HG03064 (cell line): ENCODE measurements at regions not wholly inside any gene's neighbourhood (a gene's known extent, or its start where the extent isn't known, plus 50 kb on each side); places are given as distances from the start of the nearest gene placed in this dataset.
"Not testable (repeated sequence)": the region's sequence is repeated elsewhere in the genome, so short reads cannot be mapped to it uniquely, and the experiment has no call there.

ENCODE experiments used
- ATAC-seq: cut with Tn5 transposase; IDR thresholded peaks from one replicate; pipeline ENCODE4 v1.9.1; 2021; ENCODE audit warnings: low read depth; ENCODE audit not compliant: unreplicated experiment

DNA sequence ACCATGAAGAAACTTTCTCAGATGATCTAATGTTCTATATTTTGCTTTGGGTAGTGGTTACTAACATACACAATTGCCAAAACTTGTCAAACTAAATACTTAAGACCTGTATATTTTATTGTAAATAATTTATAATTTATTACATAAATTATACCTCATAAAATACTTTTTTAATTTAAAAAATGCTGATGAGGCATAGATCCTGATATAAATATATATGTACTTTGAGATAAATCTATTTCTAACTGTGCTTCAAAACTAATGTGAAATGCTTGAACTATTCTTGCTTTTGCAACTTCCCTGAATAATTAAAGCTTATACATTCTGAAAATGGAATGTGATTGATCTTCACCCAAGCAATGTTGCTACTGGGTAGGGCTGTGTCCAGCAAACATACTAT is 568.8 kb downstream of the INSC start:
- ATAC-seq = no peak

DNA sequence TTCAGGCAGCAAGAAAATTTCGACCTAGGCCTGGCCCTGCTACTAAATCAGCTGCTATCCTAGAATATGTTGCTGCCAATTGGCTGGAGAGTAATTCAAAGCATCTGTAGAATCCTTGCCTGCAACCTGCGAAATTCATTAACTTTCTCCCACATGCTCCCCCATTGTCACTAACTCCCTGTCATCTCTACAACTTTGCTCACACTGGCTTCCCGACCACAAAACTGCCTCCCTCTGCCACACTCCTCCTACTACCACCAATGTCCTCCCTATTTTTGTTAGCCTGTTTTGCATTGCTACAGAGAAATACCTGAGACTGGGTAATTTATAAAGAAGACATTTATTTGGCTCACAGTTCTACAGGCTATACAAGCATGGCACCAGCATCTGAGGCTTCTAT is 570.6 kb downstream of the INSC start:
- no peak for ATAC-seq

DNA sequence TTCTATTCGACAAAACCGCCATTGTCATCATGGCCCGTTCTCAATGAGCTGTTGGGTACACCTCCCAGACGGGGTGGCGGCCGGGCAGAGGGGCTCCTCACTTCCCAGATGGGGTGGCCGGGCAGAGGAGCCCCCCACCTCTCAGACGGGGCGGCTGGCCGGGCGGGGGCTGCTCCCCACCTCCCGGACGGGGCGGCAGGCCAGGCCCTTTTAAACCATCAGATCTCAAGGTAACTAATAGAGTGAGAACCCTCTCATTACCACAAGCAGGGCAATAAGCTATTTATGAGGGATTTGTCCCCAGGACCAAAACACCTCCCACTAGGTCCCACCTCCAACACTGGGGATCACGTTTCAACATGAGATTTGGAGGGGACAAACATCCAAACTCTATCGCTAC is 571.5 kb downstream of the INSC start:
- ATAC-seq = not testable (repeated sequence)

DNA sequence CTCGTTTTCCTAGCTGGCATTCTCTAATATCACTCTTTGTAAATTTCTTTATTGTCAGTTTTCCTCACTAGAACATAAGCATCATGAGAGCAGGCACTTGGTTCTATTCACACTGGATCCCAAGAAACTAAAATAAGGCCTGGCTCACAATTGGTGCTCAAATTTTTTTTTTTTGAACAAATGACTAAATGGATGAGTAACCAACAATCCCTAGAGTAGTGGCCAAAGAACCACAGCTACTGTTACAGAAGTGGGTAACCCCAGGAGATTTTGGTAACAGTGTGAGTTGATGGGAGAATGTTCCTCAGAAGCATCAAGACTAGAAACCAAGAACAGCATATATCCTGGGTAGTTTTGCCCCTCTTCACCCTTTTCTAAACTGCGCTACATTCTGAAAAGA is 572.6 kb downstream of the INSC start:
- ATAC-seq = no peak

- ATAC-seq = no peak
Measured at GRCh38 chr11:15688351-15688792, 573.6 kb downstream of the INSC start.

GRCh38 chr11:15690320-15690719 is 575.6 kb downstream of the INSC start:
- ATAC-seq = no peak

DNA sequence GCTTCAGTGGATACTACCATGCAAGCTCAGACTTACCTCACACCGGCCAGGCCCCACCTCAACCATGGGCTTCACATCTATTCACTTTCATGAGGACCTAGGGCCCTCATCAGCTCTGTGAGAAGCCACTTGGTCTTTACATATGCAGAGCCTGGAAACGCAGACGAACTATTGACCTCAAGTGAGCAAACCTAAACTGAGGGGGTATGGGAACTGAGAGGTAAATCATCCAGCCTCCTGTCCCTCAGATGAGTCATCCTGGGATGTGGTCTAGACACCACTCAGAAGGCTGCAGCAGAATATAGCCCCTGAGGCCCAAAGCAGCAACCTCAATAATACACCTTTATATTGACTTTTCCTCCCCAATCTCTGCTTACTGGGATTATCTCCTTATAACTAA is 578.0 kb downstream of the INSC start:
- no peak for ATAC-seq

DNA sequence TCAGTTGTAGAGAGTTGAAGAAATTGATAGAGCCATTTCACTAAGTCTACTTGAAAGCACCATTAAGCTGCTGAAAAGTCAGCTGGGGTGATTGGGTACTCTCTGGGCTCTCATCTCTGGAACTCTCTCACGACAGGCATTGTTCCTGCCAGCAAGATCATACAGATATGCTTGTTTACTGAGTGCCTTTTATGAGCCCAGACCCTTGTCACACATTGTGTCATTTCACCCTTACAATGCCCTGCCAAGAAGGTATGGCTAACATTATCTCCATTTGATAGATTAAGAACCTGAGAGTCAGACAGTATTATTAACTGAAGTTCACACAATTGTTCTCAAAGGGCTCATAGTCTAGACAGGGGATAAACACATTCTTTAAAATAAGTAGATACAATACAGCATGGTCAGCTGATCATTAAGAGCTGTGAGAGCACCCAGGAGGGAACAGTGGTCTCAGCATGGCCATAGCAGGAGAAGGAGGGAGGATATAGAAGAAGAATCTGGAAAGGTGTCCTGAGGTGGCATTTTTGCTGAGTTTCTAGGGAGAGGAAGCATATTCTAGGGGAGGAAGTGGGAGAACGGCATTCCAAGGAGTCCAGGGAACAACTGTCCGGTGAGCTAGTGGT is 580.5 kb downstream of the INSC start:
- ATAC-seq = no peak

GRCh38 chr11:15696069-15696468 is 581.3 kb downstream of the INSC start:
- no peak for ATAC-seq

- no peak for ATAC-seq
Measured at GRCh38 chr11:15697437-15698236, 582.9 kb downstream of the INSC start.

DNA sequence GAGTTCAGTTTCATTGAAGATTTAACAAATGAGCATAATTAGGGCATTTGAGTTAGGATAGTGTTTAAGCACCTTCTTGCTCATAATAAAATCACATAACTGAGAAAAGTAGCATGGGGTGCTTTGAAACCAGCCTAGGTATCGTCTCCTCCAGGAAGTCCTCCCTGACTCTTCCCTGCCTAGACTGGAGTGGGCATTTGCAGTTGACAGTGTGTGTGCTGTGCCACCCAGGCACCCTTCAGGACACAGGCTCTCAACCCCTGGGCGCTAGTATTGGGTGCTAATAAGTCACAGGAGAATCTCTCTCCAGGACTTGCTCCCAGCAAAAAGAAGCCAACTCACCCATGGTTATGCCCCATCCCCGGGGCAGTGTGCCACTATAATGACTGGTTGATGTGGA is 584.1 kb downstream of the INSC start:
- ATAC-seq = no peak

GRCh38 chr11:15699978-15700377 is 585.3 kb downstream of the INSC start:
- ATAC-seq = no peak

DNA sequence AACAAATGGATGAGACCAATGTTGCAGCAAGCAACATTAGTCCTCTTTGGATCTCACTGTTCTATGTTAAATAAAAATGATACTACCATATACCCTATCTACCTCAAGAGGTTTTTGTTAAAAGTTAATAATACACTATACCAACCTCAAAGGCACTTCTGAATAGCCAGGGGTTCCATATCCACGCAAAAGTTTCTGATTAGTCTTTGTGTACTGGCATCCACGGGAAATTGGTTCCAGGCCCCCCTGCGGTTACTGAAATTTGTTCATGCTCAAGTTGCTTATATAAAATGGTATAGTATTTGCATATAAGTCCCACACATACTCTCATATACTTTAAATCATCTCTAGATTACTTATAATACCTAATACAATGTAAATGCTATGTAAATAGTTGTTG is 585.7 kb downstream of the INSC start:
- no peak for ATAC-seq

DNA sequence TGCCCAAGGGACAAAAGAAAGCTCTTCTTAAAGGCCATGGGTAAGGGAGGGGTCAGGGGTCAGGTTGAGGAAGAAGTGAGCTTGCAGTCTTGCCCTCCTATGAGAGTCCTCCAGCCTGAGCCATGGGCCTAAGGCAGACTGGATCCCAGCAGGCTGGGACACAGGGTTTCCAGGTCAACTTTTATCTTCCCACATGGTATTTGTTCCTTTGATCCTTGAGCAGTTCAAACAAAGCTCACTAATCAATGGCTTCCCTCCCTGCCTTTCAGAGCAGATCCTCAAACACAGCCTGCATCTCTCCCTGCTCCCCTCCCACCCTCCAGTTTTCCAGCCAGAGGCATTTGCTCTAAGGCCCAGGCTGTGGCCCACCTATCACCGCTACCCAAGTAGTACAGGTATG is 589.3 kb downstream of the INSC start:
- ATAC-seq = no peak

DNA sequence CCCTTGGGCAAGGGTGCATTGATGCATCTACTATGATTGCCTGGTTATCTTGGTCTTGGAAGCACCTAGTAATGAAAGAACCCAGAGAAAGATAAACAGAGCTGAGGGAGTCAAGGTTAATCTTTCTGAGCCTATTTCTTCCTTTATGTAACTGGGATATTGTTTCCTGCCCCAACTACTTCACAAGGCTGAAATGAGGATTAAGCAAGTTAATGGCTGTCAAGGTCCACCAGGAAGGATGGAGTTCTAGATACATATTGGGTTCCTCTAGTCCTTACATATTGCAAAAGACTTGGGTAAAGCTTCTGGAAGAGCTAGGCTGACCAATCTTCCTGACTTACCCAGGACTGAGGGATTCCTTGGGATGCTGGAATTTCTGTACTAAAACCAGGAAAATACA is 589.8 kb downstream of the INSC start:
- ATAC-seq = no peak

- no peak for ATAC-seq
Measured at GRCh38 chr11:15705891-15706290, 591.2 kb downstream of the INSC start.

DNA sequence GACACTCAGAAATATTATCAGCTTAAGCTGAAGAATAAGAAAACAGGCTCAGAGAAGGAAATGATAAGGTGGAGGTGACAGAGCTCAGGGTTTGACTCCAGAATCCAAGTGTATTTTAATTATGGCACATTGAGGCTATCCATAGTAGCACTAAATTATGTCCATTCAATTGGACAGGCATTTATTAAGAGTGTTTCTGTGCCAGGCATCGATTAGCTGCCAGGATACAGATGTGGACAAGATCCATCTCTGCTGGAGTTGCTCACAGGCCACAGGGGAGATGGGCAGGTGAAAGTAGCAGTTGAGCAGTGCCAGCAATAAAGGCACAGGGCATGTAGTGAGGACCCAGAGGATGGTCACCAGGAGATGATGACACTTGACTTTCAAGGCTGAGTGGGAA is 592.5 kb downstream of the INSC start:
- ATAC-seq = no peak

GRCh38 chr11:15707971-15708370 is 593.2 kb downstream of the INSC start:
- ATAC-seq = no peak

DNA sequence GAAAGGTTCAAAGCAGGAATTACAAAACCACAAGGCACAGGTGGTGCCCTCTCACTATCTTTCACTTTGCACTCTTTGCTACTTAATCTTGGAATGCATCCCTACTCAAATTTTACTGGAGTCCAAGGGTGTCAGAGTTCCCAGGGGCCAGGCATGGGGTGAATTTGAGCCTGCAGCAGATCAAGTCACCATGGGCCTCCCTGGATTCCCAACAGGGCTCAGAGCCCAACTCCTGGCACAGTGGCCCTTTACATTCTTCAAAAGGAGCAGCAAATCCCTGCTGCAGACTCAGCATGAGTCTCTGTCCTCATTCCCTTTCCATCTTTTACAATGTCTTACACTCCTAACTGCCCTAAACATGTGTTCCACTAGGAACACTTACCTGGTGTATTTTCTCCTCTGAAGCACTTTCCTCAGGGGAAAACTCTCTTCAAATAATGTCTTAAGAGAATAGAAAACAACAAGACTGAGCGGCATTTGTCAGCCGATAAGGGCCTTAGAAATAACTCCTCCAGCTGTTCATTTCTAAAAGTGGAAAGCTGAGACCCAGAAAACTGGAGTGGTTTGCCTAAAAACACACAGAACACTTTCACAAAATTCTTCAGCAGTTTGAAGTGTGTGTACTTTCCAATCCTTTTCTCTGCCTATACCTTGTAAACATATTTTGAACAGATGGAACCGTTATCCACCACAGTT is 596.0 kb downstream of the INSC start:
- no peak for ATAC-seq

- ATAC-seq = no peak
Measured at GRCh38 chr11:15711311-15711710, 596.6 kb downstream of the INSC start.

GRCh38 chr11:15714641-15715399 is 600.1 kb downstream of the INSC start:
- ATAC-seq = no peak
